Tibial artery (tissue), 4 donors: ENCODE measurements at regions not wholly inside any gene's neighbourhood (a gene's known extent, or its start where the extent isn't known, plus 50 kb on each side); places are given as distances from the start of the nearest gene placed in this dataset.

Experiments used
- DNase-seq, 2 donors: peaks; one replicate each; pipeline ENCODE4 v3.0.0-alpha.2; 2019
- H3K27ac ChIP-seq, 2 donors: fragments of 200-600 bp; sonication (generic) in 1 of 2; 1 replicate in 1 of 2; 2 replicates in 1 of 2; pipeline ENCODE4 v1.5.1; 2018 to 2019; ENCODE audit warnings: mild to moderate bottlenecking in 1 of 2
- H3K27me3 ChIP-seq, 2 donors: fragments of 200-600 bp; sonication (generic) in 1 of 2; one replicate each; pipeline versions ENCODE4 v1.5.1 to v1.6.0; 2016 to 2019
- H3K36me3 ChIP-seq, 3 donors: fragments of 200-600 bp; sonication (generic) in 2 of 3; one replicate each; pipeline ENCODE4 v1.5.1; 2016 to 2019; ENCODE audit warnings: mild to moderate bottlenecking in 2 of 3
- H3K4me1 ChIP-seq, 4 donors: fragments of 200-600 bp; sonication (generic) in 2 of 4; 1 replicate in 3 of 4; 2 replicates in 1 of 4; pipeline ENCODE4 v1.5.1; 2016 to 2019
- H3K4me3 ChIP-seq, 2 donors: fragments of 200-600 bp; sonication (generic) in 1 of 2; 1 replicate in 1 of 2; 2 replicates in 1 of 2; pipeline ENCODE4 v1.5.1; 2018 to 2019; ENCODE audit warnings: mild to moderate bottlenecking in 2 of 2
- H3K9me3 ChIP-seq, 3 donors: fragments of 200-600 bp; sonication (generic) in 1 of 3; one replicate each; pipeline ENCODE4 v1.5.1; 2016 to 2019
- intact Hi-C: fragments of 100-400 bp; cut with DNase I; formaldehyde crosslinking; loops from one replicate; pipeline ENCODE4 v1.15.0; 2023; ENCODE audit warnings: low total_unique reads
- TF ChIP-seq, protein P1 (sequence below), 2 experiments: fragments of 200-600 bp in 1 of 2; fragments of 450-650 bp in 1 of 2; IDR thresholded peaks; one replicate each; pipeline ENCODE4 v1.5.1; 2017 to 2019; ENCODE audit warnings: antibody characterized with exemption in 2 of 2, mild to moderate bottlenecking in 1 of 2, moderate library complexity in 1 of 2

DNA sequence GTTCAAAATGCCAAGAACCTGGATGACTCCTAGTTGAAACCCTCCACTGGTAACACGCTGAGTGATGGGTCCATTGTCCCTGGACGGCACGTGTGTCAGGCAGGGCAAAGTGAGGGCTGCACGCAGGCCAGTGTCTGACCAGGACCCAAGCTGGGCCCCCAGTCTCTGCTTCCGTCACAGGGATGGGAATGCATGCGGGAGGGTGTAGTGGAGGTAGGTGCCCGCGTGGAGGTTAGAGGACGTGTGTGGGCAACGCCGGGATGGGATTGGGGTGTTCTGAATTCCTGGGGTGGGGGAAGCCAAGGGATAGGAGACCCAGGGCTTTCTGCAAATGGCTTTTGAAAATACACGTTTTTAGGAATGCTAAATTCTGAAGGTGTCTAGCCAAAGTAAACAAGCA, 943.3 kb downstream of the BRD1 start:
- Histone ChIP-seq H3K9me3 (no peaks in the 10 kb centered on the region), H3K4me3 (no peak overlapping the region), H3K27ac (no peak overlapping the region), H3K4me1 (no peaks in the 10 kb centered on the region), H3K36me3 (no peaks in the 10 kb centered on the region), H3K27me3 (peaks cover 0 to 20% of the 10 kb centered on the region in 2 donors)
- TF ChIP-seq, protein P1, sequence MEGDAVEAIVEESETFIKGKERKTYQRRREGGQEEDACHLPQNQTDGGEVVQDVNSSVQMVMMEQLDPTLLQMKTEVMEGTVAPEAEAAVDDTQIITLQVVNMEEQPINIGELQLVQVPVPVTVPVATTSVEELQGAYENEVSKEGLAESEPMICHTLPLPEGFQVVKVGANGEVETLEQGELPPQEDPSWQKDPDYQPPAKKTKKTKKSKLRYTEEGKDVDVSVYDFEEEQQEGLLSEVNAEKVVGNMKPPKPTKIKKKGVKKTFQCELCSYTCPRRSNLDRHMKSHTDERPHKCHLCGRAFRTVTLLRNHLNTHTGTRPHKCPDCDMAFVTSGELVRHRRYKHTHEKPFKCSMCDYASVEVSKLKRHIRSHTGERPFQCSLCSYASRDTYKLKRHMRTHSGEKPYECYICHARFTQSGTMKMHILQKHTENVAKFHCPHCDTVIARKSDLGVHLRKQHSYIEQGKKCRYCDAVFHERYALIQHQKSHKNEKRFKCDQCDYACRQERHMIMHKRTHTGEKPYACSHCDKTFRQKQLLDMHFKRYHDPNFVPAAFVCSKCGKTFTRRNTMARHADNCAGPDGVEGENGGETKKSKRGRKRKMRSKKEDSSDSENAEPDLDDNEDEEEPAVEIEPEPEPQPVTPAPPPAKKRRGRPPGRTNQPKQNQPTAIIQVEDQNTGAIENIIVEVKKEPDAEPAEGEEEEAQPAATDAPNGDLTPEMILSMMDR (IDR thresholded peaks at IDR 0.05) = no peak
- intact Hi-C loops = no loop called here
- peak; percentile 7 to 48 for DNase-seq

- peak in 1 of 2 donors; percentile 29 for DNase-seq
- Histone ChIP-seq H3K4me1 (no peaks in the 10 kb centered on the region), H3K36me3 (no peaks in the 10 kb centered on the region), H3K9me3 (no peaks in the 10 kb centered on the region), H3K4me3 (no peak overlapping the region), H3K27ac (no peak overlapping the region), H3K27me3 (peaks cover 0 to 20% of the 10 kb centered on the region in 2 donors)
- TF ChIP-seq, protein P1 (IDR thresholded peaks at IDR 0.05) = no peak
- intact Hi-C loops = no loop called here
These were observed 944.3 kb downstream of the BRD1 start for GRCh38 chr22:48883211-48883960.

- Histone ChIP-seq H3K27me3 (peaks cover 0 to 20% of the 10 kb centered on the region in 2 donors), H3K36me3 (no peaks in the 10 kb centered on the region), H3K9me3 (no peaks in the 10 kb centered on the region), H3K4me1 (no peaks in the 10 kb centered on the region), H3K27ac (no peak overlapping the region), H3K4me3 (no peak overlapping the region)
- DNase-seq = peak in 1 of 2 donors; percentile 60
- TF ChIP-seq, protein P1 (IDR thresholded peaks at IDR 0.05) = no peak
- intact Hi-C loops = no loop called here
These were observed 945.0 kb downstream of the BRD1 start for GRCh38 chr22:48882636-48883200.

- TF ChIP-seq, protein P1 (IDR thresholded peaks at IDR 0.05) = no peak
- peaks cover 0 to 18% of the 10 kb centered on the region in 2 donors for H3K27me3 ChIP-seq
- intact Hi-C loops = no loop called here
- no peaks in the 10 kb centered on the region for H3K9me3 ChIP-seq
- H3K27ac ChIP-seq = no peak overlapping the region
- H3K36me3 ChIP-seq = no peaks in the 10 kb centered on the region
- H3K4me1 ChIP-seq = no peaks in the 10 kb centered on the region
- DNase-seq = peak in 1 of 2 donors; percentile 49
- H3K4me3 ChIP-seq = no peak overlapping the region
These were observed 946.2 kb downstream of the BRD1 start for GRCh38 chr22:48881326-48881980.

DNA sequence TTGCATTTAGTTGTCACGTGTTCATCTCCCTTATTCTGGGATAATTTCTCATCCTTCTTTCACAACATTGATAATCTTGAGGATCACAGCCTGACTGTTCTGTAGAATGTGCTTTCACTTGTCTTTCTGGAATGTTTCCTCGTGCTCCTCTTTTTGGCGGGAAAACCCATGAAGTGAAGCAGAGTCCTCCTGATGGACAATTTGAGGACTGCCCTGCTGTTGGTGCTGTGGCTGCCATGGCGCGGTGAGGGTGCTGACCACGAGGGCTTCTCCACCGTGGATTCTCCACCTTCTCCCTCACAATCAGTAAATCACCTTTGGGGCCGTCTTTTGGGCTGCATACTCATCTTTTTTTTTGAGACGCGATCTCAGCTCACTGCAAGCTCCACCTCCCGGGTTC, 946.9 kb downstream of the BRD1 start:
- Histone ChIP-seq H3K4me1 (no peaks in the 10 kb centered on the region), H3K27me3 (peaks cover 0 to 15% of the 10 kb centered on the region in 2 donors), H3K36me3 (no peaks in the 10 kb centered on the region), H3K4me3 (no peak overlapping the region), H3K27ac (no peak overlapping the region), H3K9me3 (no peaks in the 10 kb centered on the region)
- DNase-seq = no peak
- intact Hi-C loops = no loop called here
- TF ChIP-seq, protein P1 (IDR thresholded peaks at IDR 0.05) = no peak
